Keratinocyte (primary cell): ENCODE measurements at regions not wholly inside any gene's neighbourhood (a gene's known extent, or its start where the extent isn't known, plus 50 kb on each side); places are given as distances from the start of the nearest gene placed in this dataset.

ENCODE experiments used
- EZH2 ChIP-seq: IDR thresholded peaks from one replicate; pipeline ENCODE4 v1.6.1; 2012; ENCODE audit warnings: inconsistent platforms, mild to moderate bottlenecking, low read length, moderate library complexity
- TF ChIP-seq, protein P1 (sequence below), 3 experiments: IDR thresholded peaks in 1 of 3; conservative IDR thresholded peaks in 1 of 3; optimal IDR thresholded peaks in 1 of 3; 2 replicates in 2 of 3; 3 replicates in 1 of 3; pipeline versions ENCODE3 to v1.5.1; 2011; ENCODE audit warnings: low read length in 3 of 3, mild to moderate bottlenecking in 3 of 3, moderate library complexity in 2 of 3, control low read depth in 1 of 3, inconsistent platforms in 1 of 3; ENCODE audit not compliant: insufficient read depth in 2 of 3; ENCODE audit errors: extremely low read depth in 1 of 3

DNA sequence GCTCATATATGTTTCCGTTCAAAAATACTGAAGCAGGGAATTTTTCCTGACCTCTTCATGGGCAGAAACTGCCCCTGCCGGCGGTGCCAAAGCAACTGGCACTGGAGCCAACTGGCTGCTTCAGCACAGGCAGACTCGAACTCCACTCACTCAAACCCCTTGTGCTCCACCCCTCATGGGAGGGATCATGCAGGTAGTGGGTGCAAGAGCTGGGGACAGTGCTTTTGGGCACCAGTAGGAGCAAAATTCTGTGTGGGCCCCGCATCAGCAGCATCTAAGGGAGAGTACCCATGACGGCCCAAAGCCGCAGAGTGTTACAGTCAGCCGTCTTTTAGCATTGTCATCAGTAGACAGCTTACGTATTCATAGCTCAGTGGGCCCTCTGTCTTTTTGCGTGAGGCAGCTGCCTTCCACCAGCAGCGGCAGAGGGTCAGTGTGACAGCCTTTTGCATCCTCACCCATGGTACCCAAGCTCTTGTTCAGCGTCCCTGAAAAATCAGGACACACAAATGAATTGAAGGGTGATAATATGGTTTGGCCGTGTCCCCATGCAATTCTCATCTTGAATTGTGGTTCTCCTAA lies 393.8 kb downstream of the SLITRK6 start:
- TF ChIP-seq, protein P1, sequence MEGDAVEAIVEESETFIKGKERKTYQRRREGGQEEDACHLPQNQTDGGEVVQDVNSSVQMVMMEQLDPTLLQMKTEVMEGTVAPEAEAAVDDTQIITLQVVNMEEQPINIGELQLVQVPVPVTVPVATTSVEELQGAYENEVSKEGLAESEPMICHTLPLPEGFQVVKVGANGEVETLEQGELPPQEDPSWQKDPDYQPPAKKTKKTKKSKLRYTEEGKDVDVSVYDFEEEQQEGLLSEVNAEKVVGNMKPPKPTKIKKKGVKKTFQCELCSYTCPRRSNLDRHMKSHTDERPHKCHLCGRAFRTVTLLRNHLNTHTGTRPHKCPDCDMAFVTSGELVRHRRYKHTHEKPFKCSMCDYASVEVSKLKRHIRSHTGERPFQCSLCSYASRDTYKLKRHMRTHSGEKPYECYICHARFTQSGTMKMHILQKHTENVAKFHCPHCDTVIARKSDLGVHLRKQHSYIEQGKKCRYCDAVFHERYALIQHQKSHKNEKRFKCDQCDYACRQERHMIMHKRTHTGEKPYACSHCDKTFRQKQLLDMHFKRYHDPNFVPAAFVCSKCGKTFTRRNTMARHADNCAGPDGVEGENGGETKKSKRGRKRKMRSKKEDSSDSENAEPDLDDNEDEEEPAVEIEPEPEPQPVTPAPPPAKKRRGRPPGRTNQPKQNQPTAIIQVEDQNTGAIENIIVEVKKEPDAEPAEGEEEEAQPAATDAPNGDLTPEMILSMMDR (optimal IDR thresholded peaks at IDR 0.05 in 1 of 3, IDR thresholded peaks at IDR 0.05 in 1 of 3, conservative IDR thresholded peaks at IDR 0.05 in 1 of 3; ENCODE audit: extremely low read depth in 1 of 3, insufficient read depth in 2 of 3, low read length in 3 of 3) = no peak
- TF ChIP-seq EZH2 = no peak
